Glomerular visceral epithelial cell (primary cell): ENCODE measurements at regions not wholly inside any gene's neighbourhood (a gene's known extent, or its start where the extent isn't known, plus 50 kb on each side); places are given as distances from the start of the nearest gene placed in this dataset.

ENCODE experiments used
- DNase-seq: peaks from one replicate; pipeline ENCODE4 v3.0.0-alpha.2; 2016; ENCODE audit errors: extremely low spot score

GRCh38 chr1:82775406-82776000 lies 974.8 kb downstream of the ADGRL2 start:
- DNase-seq, result peak; percentile 25

GRCh38 chr1:82762829-82763532 lies 962.2 kb downstream of the ADGRL2 start:
- peak; percentile 21 for DNase-seq

GRCh38 chr1:82759035-82759434 lies 958.3 kb downstream of the ADGRL2 start:
- DNase-seq, result no peak

GRCh38 chr1:82755671-82756070 lies 954.9 kb downstream of the ADGRL2 start:
- DNase-seq, result no peak

GRCh38 chr1:82755191-82755590 lies 954.5 kb downstream of the ADGRL2 start:
- no peak for DNase-seq

- no peak for DNase-seq
Measured at GRCh38 chr1:82752046-82752445, 951.3 kb downstream of the ADGRL2 start.

- DNase-seq, result no peak
Measured at GRCh38 chr1:82733645-82734044, 932.9 kb downstream of the ADGRL2 start.

GRCh38 chr1:82731216-82731615 lies 930.5 kb downstream of the ADGRL2 start:
- DNase-seq, result no peak

- DNase-seq, result no peak
Measured at GRCh38 chr1:82728206-82728605, 927.5 kb downstream of the ADGRL2 start.

GRCh38 chr1:82724246-82724645 lies 923.5 kb downstream of the ADGRL2 start:
- no peak for DNase-seq

GRCh38 chr1:82722608-82723007 lies 921.9 kb downstream of the ADGRL2 start:
- no peak for DNase-seq

GRCh38 chr1:82721702-82722101 lies 921.0 kb downstream of the ADGRL2 start:
- DNase-seq, result no peak

- DNase-seq, result no peak
Measured at GRCh38 chr1:82718719-82719419, 918.1 kb downstream of the ADGRL2 start.

- no peak for DNase-seq
Measured at GRCh38 chr1:82710091-82710490, 909.4 kb downstream of the ADGRL2 start.

- no peak for DNase-seq
Measured at GRCh38 chr1:82707681-82708080, 906.9 kb downstream of the ADGRL2 start.

GRCh38 chr1:82706741-82707140 lies 906.0 kb downstream of the ADGRL2 start:
- DNase-seq, result no peak

- no peak for DNase-seq
Measured at GRCh38 chr1:82704966-82705365, 904.2 kb downstream of the ADGRL2 start.

GRCh38 chr1:82704393-82704792 lies 903.7 kb downstream of the ADGRL2 start:
- no peak for DNase-seq

- DNase-seq, result no peak
Measured at GRCh38 chr1:82703951-82704350, 903.2 kb downstream of the ADGRL2 start.

GRCh38 chr1:82700476-82700875 lies 899.7 kb downstream of the ADGRL2 start:
- DNase-seq, result no peak

GRCh38 chr1:82697965-82698364 lies 897.2 kb downstream of the ADGRL2 start:
- DNase-seq, result no peak

GRCh38 chr1:82695443-82695842 lies 894.7 kb downstream of the ADGRL2 start:
- no peak for DNase-seq

GRCh38 chr1:82690411-82690810 lies 889.7 kb downstream of the ADGRL2 start:
- no peak for DNase-seq
